Thyroid gland (tissue), 4 donors: ENCODE measurements at regions not wholly inside any gene's neighbourhood (a gene's known extent, or its start where the extent isn't known, plus 50 kb on each side); places are given as distances from the start of the nearest gene placed in this dataset.

Experiments used
- POLR2A ChIP-seq, 2 donors: fragments of 450-650 bp; IDR thresholded peaks; one replicate each; pipeline ENCODE4 v1.6.1; 2017; ENCODE audit warnings: antibody characterized with exemption in 2 of 2, mild to moderate bottlenecking in 2 of 2, moderate library complexity in 1 of 2
- TF ChIP-seq, protein P1 (sequence below), 6 experiments: fragments of 200-600 bp in 3 of 6; fragments of 450-650 bp in 3 of 6; sonication (generic) in 3 of 6; IDR thresholded peaks; one replicate each; pipeline ENCODE4 v1.5.1; 2016 to 2019; ENCODE audit warnings: antibody characterized with exemption in 6 of 6, mild to moderate bottlenecking in 2 of 6, inconsistent platforms in 1 of 6, moderate library complexity in 1 of 6

DNA sequence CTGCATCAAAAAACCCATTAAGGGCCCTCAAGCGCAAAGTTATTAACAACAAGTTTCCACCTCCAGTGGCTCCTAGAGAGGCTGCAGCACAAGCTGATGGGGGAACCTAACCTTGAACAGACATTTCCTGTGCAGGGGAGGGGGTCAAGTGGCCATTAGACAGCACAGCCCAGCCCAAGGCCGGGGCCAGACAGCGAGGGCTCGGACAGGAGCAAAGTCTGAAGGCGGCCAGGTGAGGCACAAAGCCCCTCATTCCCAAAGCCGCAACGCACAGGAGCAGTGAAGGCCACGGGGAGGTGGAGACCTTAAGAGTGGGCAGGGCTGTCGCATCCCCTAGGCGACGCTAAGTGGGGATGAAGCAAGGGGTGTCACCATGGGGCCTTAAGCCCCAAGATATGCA lies 73.2 kb upstream of the ZNF746 start:
- TF ChIP-seq POLR2A (IDR thresholded peaks at IDR 0.05) = no peak
- TF ChIP-seq, protein P1, sequence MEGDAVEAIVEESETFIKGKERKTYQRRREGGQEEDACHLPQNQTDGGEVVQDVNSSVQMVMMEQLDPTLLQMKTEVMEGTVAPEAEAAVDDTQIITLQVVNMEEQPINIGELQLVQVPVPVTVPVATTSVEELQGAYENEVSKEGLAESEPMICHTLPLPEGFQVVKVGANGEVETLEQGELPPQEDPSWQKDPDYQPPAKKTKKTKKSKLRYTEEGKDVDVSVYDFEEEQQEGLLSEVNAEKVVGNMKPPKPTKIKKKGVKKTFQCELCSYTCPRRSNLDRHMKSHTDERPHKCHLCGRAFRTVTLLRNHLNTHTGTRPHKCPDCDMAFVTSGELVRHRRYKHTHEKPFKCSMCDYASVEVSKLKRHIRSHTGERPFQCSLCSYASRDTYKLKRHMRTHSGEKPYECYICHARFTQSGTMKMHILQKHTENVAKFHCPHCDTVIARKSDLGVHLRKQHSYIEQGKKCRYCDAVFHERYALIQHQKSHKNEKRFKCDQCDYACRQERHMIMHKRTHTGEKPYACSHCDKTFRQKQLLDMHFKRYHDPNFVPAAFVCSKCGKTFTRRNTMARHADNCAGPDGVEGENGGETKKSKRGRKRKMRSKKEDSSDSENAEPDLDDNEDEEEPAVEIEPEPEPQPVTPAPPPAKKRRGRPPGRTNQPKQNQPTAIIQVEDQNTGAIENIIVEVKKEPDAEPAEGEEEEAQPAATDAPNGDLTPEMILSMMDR (IDR thresholded peaks at IDR 0.05) = no peak
